Natural killer cell (primary cell): ENCODE measurements at regions not wholly inside any gene's neighbourhood (a gene's known extent, or its start where the extent isn't known, plus 50 kb on each side); places are given as distances from the start of the nearest gene placed in this dataset.
A peak's percentile ranks its signal among the peaks of the same experiment; 100 is the strongest.

Experiments
- ATAC-seq, 3 donors: fragments of 150-1000 bp in 2 of 3; fragments of 200-7000 bp in 1 of 3; cut with Tn5 transposase; 1 replicate in 1 of 3; 2 replicates in 2 of 3; pipeline ENCODE4 v1.10.0; 2021; ENCODE audit warnings: mild to moderate bottlenecking in 2 of 3, moderate library complexity in 2 of 3
- DNase-seq, 2 donors: peaks; one replicate each; pipeline versions ENCODE4 v3.0.0 to v3.0.0-alpha.2; 2013 to 2021; ENCODE audit warnings: mixed read lengths in 1 of 2
- H3K27ac ChIP-seq: one replicate; pipeline ENCODE4 v1.5.1; 2013; ENCODE audit warnings: mild to moderate bottlenecking, low read length
- H3K27me3 ChIP-seq: one replicate; pipeline ENCODE4 v1.6.1; 2013; ENCODE audit warnings: low read length; ENCODE audit not compliant: control insufficient read depth, insufficient read depth
- H3K36me3 ChIP-seq: one replicate; pipeline ENCODE4 v1.6.1; 2013; ENCODE audit warnings: low read length; ENCODE audit not compliant: control insufficient read depth, insufficient read depth
- H3K4me1 ChIP-seq: one replicate; pipeline ENCODE4 v1.6.1; 2013; ENCODE audit warnings: low read length; ENCODE audit not compliant: control insufficient read depth, insufficient read depth
- H3K4me3 ChIP-seq: one replicate; pipeline ENCODE4 v1.5.1; 2013; ENCODE audit warnings: low read length
- H3K9me3 ChIP-seq: one replicate; pipeline ENCODE4 v1.6.1; 2013; ENCODE audit warnings: low read length; ENCODE audit not compliant: control insufficient read depth, insufficient read depth
- H3K27ac Mint-ChIP-seq, 2 donors: one replicate each; pipeline ENCODE4 v1.8.0; 2022; ENCODE audit warnings: mild to moderate bottlenecking in 2 of 2, mixed read lengths in 2 of 2, moderate library complexity in 1 of 2
- H3K27me3 Mint-ChIP-seq, 2 donors: one replicate each; pipeline ENCODE4 v1.8.0; 2022; ENCODE audit warnings: low read depth in 2 of 2, mixed read lengths in 2 of 2
- H3K36me3 Mint-ChIP-seq: one replicate; pipeline ENCODE4 v1.8.0; 2022; ENCODE audit warnings: mixed read lengths
- H3K4me1 Mint-ChIP-seq, 2 donors: one replicate each; pipeline ENCODE4 v1.8.0; 2022; ENCODE audit warnings: mixed read lengths in 2 of 2
- H3K4me3 Mint-ChIP-seq: one replicate; pipeline ENCODE4 v1.8.0; 2022; ENCODE audit warnings: mild to moderate bottlenecking, moderate library complexity, mixed read lengths
- H3K9me3 Mint-ChIP-seq, 2 donors: one replicate each; pipeline ENCODE4 v1.8.0; 2022; ENCODE audit warnings: mixed read lengths in 2 of 2
- CTCF ChIP-seq: fragments of 200-600 bp; IDR thresholded peaks from one replicate; pipeline ENCODE4 v1.8.0; 2022; ENCODE audit warnings: antibody characterized with exemption
- WGBS: methylation state at CpG from one replicate; pipeline ENCODE4 v1.1.7; 2013; ENCODE audit warnings: missing lambda C conversion rate; ENCODE audit not compliant: insufficient coverage; 5-methylcytosine and 5-hydroxymethylcytosine counted together
- intact Hi-C: fragments of 100-400 bp; cut with micrococcal nuclease; formaldehyde crosslinking; loops from one replicate; pipeline ENCODE4 v1.14.2; 2022

GRCh38 chr9:131800366-131800765 is 60.5 kb upstream of the RAPGEF1 start:
- no peak overlapping the region for H3K27ac Mint-ChIP-seq
- peaks cover 0 to 16% of the 10 kb centered on the region in 2 donors for H3K27me3 Mint-ChIP-seq
- WGBS = 71% methylated on average over 2 of the region's 2 CpGs
- H3K4me1 Mint-ChIP-seq = no peaks in the 10 kb centered on the region
- no peak overlapping the region for H3K4me3 ChIP-seq
- H3K36me3 ChIP-seq = no peaks in the 10 kb centered on the region
- intact Hi-C loops = no loop called here
- no peaks in the 10 kb centered on the region for H3K36me3 Mint-ChIP-seq
- H3K4me1 ChIP-seq = no peaks in the 10 kb centered on the region
- TF ChIP-seq CTCF = no peak
- ATAC-seq (no peak), DNase-seq (no peak)
- H3K9me3 Mint-ChIP-seq = peaks cover 0 to 3% of the 10 kb centered on the region in 2 donors
- no peaks in the 10 kb centered on the region for H3K9me3 ChIP-seq
- H3K27ac ChIP-seq = no peak overlapping the region
- no peaks in the 10 kb centered on the region for H3K27me3 ChIP-seq
- no peak overlapping the region for H3K4me3 Mint-ChIP-seq

- Mint-ChIP-seq H3K36me3 (no peaks in the 10 kb centered on the region), H3K9me3 (peaks cover 0 to 3% of the 10 kb centered on the region in 2 donors), H3K4me1 (no peaks in the 10 kb centered on the region), H3K27ac (no peak overlapping the region), H3K27me3 (peaks cover 0 to 20% of the 10 kb centered on the region in 2 donors), H3K4me3 (no peak overlapping the region)
- ATAC-seq = peak in 2 of 3 donors; percentile 54 to 66
- no peak overlapping the region for H3K27ac ChIP-seq
- TF ChIP-seq CTCF = no peak
- intact Hi-C loops = no loop called here
- no peak overlapping the region for H3K4me3 ChIP-seq
- no peaks in the 10 kb centered on the region for H3K4me1 ChIP-seq
- no peaks in the 10 kb centered on the region for H3K9me3 ChIP-seq
- no peaks in the 10 kb centered on the region for H3K27me3 ChIP-seq
- WGBS = 56% methylated on average over 8 of the region's 8 CpGs
- peak; percentile 40 to 69 for DNase-seq
- H3K36me3 ChIP-seq = no peaks in the 10 kb centered on the region
These were observed 59.4 kb upstream of the RAPGEF1 start for GRCh38 chr9:131799177-131799823.

- H3K27me3 ChIP-seq = no peaks in the 10 kb centered on the region
- H3K4me1 ChIP-seq = no peaks in the 10 kb centered on the region
- H3K36me3 Mint-ChIP-seq = no peaks in the 10 kb centered on the region
- no peak for TF ChIP-seq CTCF
- WGBS = 61% methylated on average over 7 of the region's 7 CpGs
- DNase-seq (no peak), ATAC-seq (no peak)
- no peaks in the 10 kb centered on the region for H3K9me3 ChIP-seq
- H3K27me3 Mint-ChIP-seq = peaks cover 0 to 23% of the 10 kb centered on the region in 2 donors
- intact Hi-C loops = no loop called here
- H3K4me1 Mint-ChIP-seq = no peaks in the 10 kb centered on the region
- H3K4me3 ChIP-seq = no peak overlapping the region
- no peak overlapping the region for H3K27ac Mint-ChIP-seq
- H3K36me3 ChIP-seq = no peaks in the 10 kb centered on the region
- H3K9me3 Mint-ChIP-seq = peaks cover 0 to 3% of the 10 kb centered on the region in 2 donors
- H3K27ac ChIP-seq = no peak overlapping the region
- no peak overlapping the region for H3K4me3 Mint-ChIP-seq
These were observed 58.4 kb upstream of the RAPGEF1 start for GRCh38 chr9:131798246-131798645.

GRCh38 chr9:131794393-131794792 is 54.5 kb upstream of the RAPGEF1 start:
- Histone ChIP-seq H3K27me3 (no peaks in the 10 kb centered on the region), H3K4me3 (no peak overlapping the region), H3K4me1 (no peaks in the 10 kb centered on the region), H3K36me3 (no peaks in the 10 kb centered on the region), H3K27ac (no peak overlapping the region), H3K9me3 (no peaks in the 10 kb centered on the region)
- intact Hi-C loops = no loop called here
- H3K9me3 Mint-ChIP-seq = no peaks in the 10 kb centered on the region
- ATAC-seq (no peak), DNase-seq (no peak)
- no peak overlapping the region for H3K27ac Mint-ChIP-seq
- 76% methylated on average over 15 of the region's 15 CpGs for WGBS
- peaks cover 0 to 19% of the 10 kb centered on the region in 2 donors for H3K27me3 Mint-ChIP-seq
- no peaks in the 10 kb centered on the region for H3K36me3 Mint-ChIP-seq
- no peak overlapping the region for H3K4me3 Mint-ChIP-seq
- no peaks in the 10 kb centered on the region for H3K4me1 Mint-ChIP-seq
- no peak for TF ChIP-seq CTCF
